ENCODE measurements at regions not wholly inside any gene's neighbourhood (a gene's known extent, or its start where the extent isn't known, plus 50 kb on each side); places are given as distances from the start of the nearest gene placed in this dataset.

- H3K4me1 ChIP-seq (ENCODE audit: control insufficient read depth in 1 of 2, insufficient read depth in 2 of 2, low read length in 2 of 2): no peaks in the 10 kb centered on the region
- no peaks in the 10 kb centered on the region for H3K36me3 ChIP-seq (replicated peaks in 1 of 2; ENCODE audit: control insufficient read depth in 1 of 2, insufficient read depth in 2 of 2, low read length in 2 of 2)
- no peak overlapping the region for H3K4me3 ChIP-seq (replicated peaks in 1 of 3; ENCODE audit: low read depth in 2 of 3, low read length in 3 of 3)
- no peak overlapping the region for H3K27ac Mint-ChIP-seq
- TF ChIP-seq, protein P1, sequence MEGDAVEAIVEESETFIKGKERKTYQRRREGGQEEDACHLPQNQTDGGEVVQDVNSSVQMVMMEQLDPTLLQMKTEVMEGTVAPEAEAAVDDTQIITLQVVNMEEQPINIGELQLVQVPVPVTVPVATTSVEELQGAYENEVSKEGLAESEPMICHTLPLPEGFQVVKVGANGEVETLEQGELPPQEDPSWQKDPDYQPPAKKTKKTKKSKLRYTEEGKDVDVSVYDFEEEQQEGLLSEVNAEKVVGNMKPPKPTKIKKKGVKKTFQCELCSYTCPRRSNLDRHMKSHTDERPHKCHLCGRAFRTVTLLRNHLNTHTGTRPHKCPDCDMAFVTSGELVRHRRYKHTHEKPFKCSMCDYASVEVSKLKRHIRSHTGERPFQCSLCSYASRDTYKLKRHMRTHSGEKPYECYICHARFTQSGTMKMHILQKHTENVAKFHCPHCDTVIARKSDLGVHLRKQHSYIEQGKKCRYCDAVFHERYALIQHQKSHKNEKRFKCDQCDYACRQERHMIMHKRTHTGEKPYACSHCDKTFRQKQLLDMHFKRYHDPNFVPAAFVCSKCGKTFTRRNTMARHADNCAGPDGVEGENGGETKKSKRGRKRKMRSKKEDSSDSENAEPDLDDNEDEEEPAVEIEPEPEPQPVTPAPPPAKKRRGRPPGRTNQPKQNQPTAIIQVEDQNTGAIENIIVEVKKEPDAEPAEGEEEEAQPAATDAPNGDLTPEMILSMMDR (IDR thresholded peaks at IDR 0.05): no peak
- H3K4me2 ChIP-seq (replicated peaks; ENCODE audit: extremely low read depth, low read length, poor library complexity, severe bottlenecking): no peak overlapping the region
- H3K4me1 Mint-ChIP-seq: no peaks in the 10 kb centered on the region
- H3K9me3 Mint-ChIP-seq: peaks cover 0 to 13% (median 4%) of the 10 kb centered on the region in 7 donors
- H3K27me3 Mint-ChIP-seq (ENCODE audit: low read depth in 3 of 3): peaks cover 0 to 2% (median 0%) of the 10 kb centered on the region in 3 donors
- 89% methylated on average over 4 of the region's 5 CpGs for WGBS (ENCODE audit: insufficient coverage)
- H3K79me2 ChIP-seq (ENCODE audit: insufficient read depth, low read length): no peaks in the 10 kb centered on the region
- H3K9ac ChIP-seq (ENCODE audit: insufficient read depth, low read length, poor library complexity, severe bottlenecking): no peak overlapping the region
- no peak overlapping the region for H3K27ac ChIP-seq (ENCODE audit: low read depth in 1 of 2, low read length in 2 of 2)
- no peak for DNase-seq
- no peaks in the 10 kb centered on the region for H3K36me3 Mint-ChIP-seq
- no peak overlapping the region for H3K4me3 Mint-ChIP-seq
- intact Hi-C loops (cut with micrococcal nuclease): no loop called here
- H3K27me3 ChIP-seq (ENCODE audit: control insufficient read depth in 2 of 2, insufficient read depth in 2 of 2, low read length in 2 of 2): no peaks in the 10 kb centered on the region
- no peak overlapping the region for H2AFZ ChIP-seq (ENCODE audit: insufficient read depth, low read depth, low read length, poor library complexity, severe bottlenecking)
- H4K20me1 ChIP-seq (ENCODE audit: insufficient read depth, low read length): no peaks in the 10 kb centered on the region
- H3K9me3 ChIP-seq (replicated peaks in 1 of 2; ENCODE audit: control insufficient read depth in 1 of 2, insufficient read depth in 1 of 2, low read length in 2 of 2): no peaks in the 10 kb centered on the region
These were observed 477.4 kb upstream of the FZD8 start for GRCh38 chr10:36119455-36119854.

DNA sequence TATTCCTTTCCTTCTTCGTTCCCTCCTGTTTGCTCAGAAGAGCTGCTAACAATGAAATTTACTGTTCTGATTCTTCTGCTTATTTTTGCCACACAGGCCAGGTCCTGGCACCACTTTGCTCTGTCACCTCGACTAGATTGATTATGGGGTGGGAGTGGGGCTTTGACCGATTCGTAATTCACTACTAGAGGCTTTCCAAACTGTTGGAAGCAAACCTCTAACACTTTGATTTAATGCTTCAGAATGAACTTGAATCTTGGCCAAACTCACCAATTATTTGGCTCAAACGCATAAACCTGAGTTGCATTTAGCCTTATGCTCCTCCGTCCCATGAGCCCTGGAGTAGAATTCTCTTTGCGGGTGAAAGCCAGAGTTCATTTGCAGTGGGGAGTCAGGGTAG lies 476.2 kb upstream of the FZD8 start:
- Mint-ChIP-seq H3K36me3 (no peaks in the 10 kb centered on the region), H3K4me3 (no peak overlapping the region), H3K27me3 (ENCODE audit: low read depth in 3 of 3) (peaks cover 0 to 2% (median 0%) of the 10 kb centered on the region in 3 donors), H3K27ac (no peak overlapping the region), H3K4me1 (no peaks in the 10 kb centered on the region), H3K9me3 (peaks cover 0 to 8% (median 4%) of the 10 kb centered on the region in 7 donors)
- Histone ChIP-seq H3K27me3 (ENCODE audit: control insufficient read depth in 2 of 2, insufficient read depth in 2 of 2, low read length in 2 of 2) (no peaks in the 10 kb centered on the region), H3K4me3 (replicated peaks in 1 of 3; ENCODE audit: low read depth in 2 of 3, low read length in 3 of 3) (no peak overlapping the region), H3K79me2 (ENCODE audit: insufficient read depth, low read length) (no peaks in the 10 kb centered on the region), H2AFZ (ENCODE audit: insufficient read depth, low read depth, low read length, poor library complexity, severe bottlenecking) (no peak overlapping the region), H3K36me3 (replicated peaks in 1 of 2; ENCODE audit: control insufficient read depth in 1 of 2, insufficient read depth in 2 of 2, low read length in 2 of 2) (no peaks in the 10 kb centered on the region), H3K27ac (ENCODE audit: low read depth in 1 of 2, low read length in 2 of 2) (no peak overlapping the region), H3K4me1 (ENCODE audit: control insufficient read depth in 1 of 2, insufficient read depth in 2 of 2, low read length in 2 of 2) (no peaks in the 10 kb centered on the region), H3K9me3 (replicated peaks in 1 of 2; ENCODE audit: control insufficient read depth in 1 of 2, insufficient read depth in 1 of 2, low read length in 2 of 2) (no peaks in the 10 kb centered on the region), H3K9ac (ENCODE audit: insufficient read depth, low read length, poor library complexity, severe bottlenecking) (no peak overlapping the region), H3K4me2 (replicated peaks; ENCODE audit: extremely low read depth, low read length, poor library complexity, severe bottlenecking) (no peak overlapping the region), H4K20me1 (ENCODE audit: insufficient read depth, low read length) (no peaks in the 10 kb centered on the region)
- WGBS (ENCODE audit: insufficient coverage): 93% methylated on average over 3 of the region's 7 CpGs
- TF ChIP-seq, protein P1 (IDR thresholded peaks at IDR 0.05): no peak
- intact Hi-C loops (cut with micrococcal nuclease): no loop called here
- no peak for DNase-seq
